ENCODE measurements at regions not wholly inside any gene's neighbourhood (a gene's known extent, or its start where the extent isn't known, plus 50 kb on each side); places are given as distances from the start of the nearest gene placed in this dataset.

DNA sequence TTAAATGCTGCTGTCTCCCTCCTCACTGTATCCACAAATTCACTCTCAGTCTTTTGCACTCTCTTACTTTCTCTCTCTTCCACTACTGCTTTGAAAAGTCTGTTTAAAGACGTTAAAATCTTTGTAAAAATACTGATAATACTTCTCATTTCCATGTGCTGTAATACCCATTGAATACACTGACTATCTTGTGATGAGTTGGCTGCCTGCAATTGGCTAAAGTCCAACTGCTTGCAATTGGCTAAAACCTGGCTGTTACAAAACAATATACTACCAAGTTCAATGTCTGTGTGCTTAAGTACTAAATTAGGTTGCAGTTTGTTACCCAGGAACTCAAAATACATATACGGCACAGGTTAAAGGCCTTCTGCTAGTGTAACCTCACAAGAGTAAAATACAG is 264.8 kb downstream of the THBS2 start:
- no peak for TF ChIP-seq TAF1 (conservative IDR thresholded peaks at IDR 0.05)
- TF ChIP-seq, protein P1, sequence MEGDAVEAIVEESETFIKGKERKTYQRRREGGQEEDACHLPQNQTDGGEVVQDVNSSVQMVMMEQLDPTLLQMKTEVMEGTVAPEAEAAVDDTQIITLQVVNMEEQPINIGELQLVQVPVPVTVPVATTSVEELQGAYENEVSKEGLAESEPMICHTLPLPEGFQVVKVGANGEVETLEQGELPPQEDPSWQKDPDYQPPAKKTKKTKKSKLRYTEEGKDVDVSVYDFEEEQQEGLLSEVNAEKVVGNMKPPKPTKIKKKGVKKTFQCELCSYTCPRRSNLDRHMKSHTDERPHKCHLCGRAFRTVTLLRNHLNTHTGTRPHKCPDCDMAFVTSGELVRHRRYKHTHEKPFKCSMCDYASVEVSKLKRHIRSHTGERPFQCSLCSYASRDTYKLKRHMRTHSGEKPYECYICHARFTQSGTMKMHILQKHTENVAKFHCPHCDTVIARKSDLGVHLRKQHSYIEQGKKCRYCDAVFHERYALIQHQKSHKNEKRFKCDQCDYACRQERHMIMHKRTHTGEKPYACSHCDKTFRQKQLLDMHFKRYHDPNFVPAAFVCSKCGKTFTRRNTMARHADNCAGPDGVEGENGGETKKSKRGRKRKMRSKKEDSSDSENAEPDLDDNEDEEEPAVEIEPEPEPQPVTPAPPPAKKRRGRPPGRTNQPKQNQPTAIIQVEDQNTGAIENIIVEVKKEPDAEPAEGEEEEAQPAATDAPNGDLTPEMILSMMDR (IDR thresholded peaks at IDR 0.05; ENCODE audit: low read depth, low read length, missing input control) = no peak

Data from liver (tissue), 3 donors.